HepG2 (cell line): ENCODE measurements at regions not wholly inside any gene's neighbourhood (a gene's known extent, or its start where the extent isn't known, plus 50 kb on each side); places are given as distances from the start of the nearest gene placed in this dataset.

Experiments used
- ATAC-seq: fragments of 200-7000 bp; cut with Tn5 transposase; 3 replicates; pipeline ENCODE4 v1.9.1; 2020; ENCODE audit warnings: mild to moderate bottlenecking, moderate library complexity
- BruUV-seq: library from RNA; stranded (reverse); fragments of 400-500 nt; replicated peaks from 2 replicates; lab custom pipeline; 2021; lab: Mats Ljungman, UMichigan
- CTCF ChIA-PET: fragments of 300-600 bp; formaldehyde crosslinking; extraction: SDS; loops from one replicate; lab custom pipeline; 2021; ENCODE audit warnings: low total read pairs, inconsistent platforms, low intra/inter-chr PET ratio; lab: Yijun Ruan, JAX
- POLR2A ChIA-PET: fragments of 350-600 bp; sonication (Branson Sonifier 250); formaldehyde crosslinking; loops from one replicate; lab custom pipeline; 2020; ENCODE audit warnings: antibody characterized with exemption, inconsistent platforms; lab: Yijun Ruan, JAX
- DNase-seq: peaks from one replicate; pipeline ENCODE4 v3.0.0-alpha.2; 2015; ENCODE audit warnings: low spot score
- FAIRE-seq: peaks from 3 replicates; lab custom pipeline; 2011; peaks lifted over from hg19 to GRCh38; lab: Jason Lieb, UNC
- H2AFZ ChIP-seq: one replicate; pipeline ENCODE4 v1.6.1; 2011; ENCODE audit warnings: low read length, inconsistent platforms
- H3K27ac ChIP-seq: fragments of 300-600 bp; 3 replicates; pipeline ENCODE4 v1.8.0; 2011; ENCODE audit warnings: mixed run types, mild to moderate bottlenecking, mixed read lengths, low read length, inconsistent platforms; ENCODE audit not compliant: insufficient read depth; ENCODE audit errors: extremely low read length
- H3K27me3 ChIP-seq, 2 experiments: fragments of 200-600 bp in 1 of 2; 2 replicates in 1 of 2; 3 replicates in 1 of 2; pipeline versions ENCODE4 v1.6.0 to v1.8.0; 2011; ENCODE audit warnings: low read length in 2 of 2, mild to moderate bottlenecking in 2 of 2, moderate library complexity in 2 of 2, inconsistent platforms in 1 of 2; ENCODE audit not compliant: insufficient read depth in 2 of 2, control insufficient read depth in 1 of 2
- H3K36me3 ChIP-seq, 2 experiments: fragments of 200-600 bp in 1 of 2; replicated peaks in 1 of 2; 2 replicates in 1 of 2; 3 replicates in 1 of 2; pipeline versions ENCODE4 v1.5.1 to v1.8.0; 2011; ENCODE audit warnings: low read length in 2 of 2, inconsistent platforms in 1 of 2; ENCODE audit not compliant: insufficient read depth in 2 of 2, control insufficient read depth in 1 of 2
- H3K4me1 ChIP-seq: 2 replicates; pipeline ENCODE4 v1.5.1; 2012; ENCODE audit warnings: low read length, inconsistent platforms; ENCODE audit not compliant: insufficient read depth
- H3K4me2 ChIP-seq: 2 replicates; pipeline ENCODE4 v1.6.0; 2011; ENCODE audit warnings: low read depth, low read length, inconsistent platforms
- H3K4me3 ChIP-seq, 3 experiments: fragments of 200-600 bp in 1 of 3; sonication (generic), shearing (Covaris generic) in 1 of 3; replicated peaks in 1 of 3; 2 replicates each; pipeline ENCODE4 v1.5.1; 2011 to 2016; ENCODE audit warnings: low read length in 3 of 3, inconsistent platforms in 2 of 3, low read depth in 2 of 3, mild to moderate bottlenecking in 2 of 3, control low read depth in 1 of 3, mixed read lengths in 1 of 3; ENCODE audit not compliant: insufficient read depth in 1 of 3
- H3K79me2 ChIP-seq: one replicate; pipeline ENCODE4 v1.6.1; 2011; ENCODE audit warnings: low read length, inconsistent platforms; ENCODE audit not compliant: insufficient read depth
- H3K9ac ChIP-seq: 2 replicates; pipeline ENCODE4 v1.6.0; 2011; ENCODE audit warnings: mild to moderate bottlenecking, low read depth, low read length, inconsistent platforms; ENCODE audit not compliant: insufficient read depth
- H3K9me3 ChIP-seq: 2 replicates; pipeline ENCODE4 v1.5.1; 2012; ENCODE audit warnings: mild to moderate bottlenecking, low read length
- H4K20me1 ChIP-seq: 2 replicates; pipeline ENCODE4 v1.6.0; 2011; ENCODE audit warnings: inconsistent platforms, mild to moderate bottlenecking, low read length, moderate library complexity; ENCODE audit not compliant: insufficient read depth
- FOXA1 ChIP-seq, 2 experiments: fragments of 450-650 bp in 1 of 2; sonication (generic) in 1 of 2; formaldehyde crosslinking in 1 of 2; IDR thresholded peaks; 2 replicates each; pipeline versions ENCODE4 v1.4.0 to v1.6.1; 2016 to 2020; ENCODE audit warnings: missing genetic modification reagents in 1 of 2
- MLXIP ChIP-seq: sonication (generic); formaldehyde crosslinking; IDR thresholded peaks from 2 replicates; pipeline ENCODE4 v1.9.0; 2021; ENCODE audit warnings: missing genetic modification reagents, borderline replicate concordance
- SMARCE1 ChIP-seq: fragments of 450-650 bp; IDR thresholded peaks from 2 replicates; pipeline ENCODE4 v1.6.1; 2017; ENCODE audit warnings: borderline replicate concordance
- THAP8 ChIP-seq: sonication (generic); formaldehyde crosslinking; IDR thresholded peaks from 2 replicates; pipeline ENCODE4 v1.5.1; 2020; ENCODE audit warnings: missing genetic modification reagents, mild to moderate bottlenecking, borderline replicate concordance
- ZNF572 ChIP-seq: sonication (generic); formaldehyde crosslinking; IDR thresholded peaks from 2 replicates; pipeline ENCODE4 v1.5.1; 2020; ENCODE audit warnings: mild to moderate bottlenecking, missing genetic modification reagents
- WGBS: methylation state at CpG from one replicate; pipeline ENCODE4 v1.1.6; 2017; ENCODE audit warnings: low lambda C conversion rate; 5-methylcytosine and 5-hydroxymethylcytosine counted together
- in situ Hi-C: cut with HindIII; loops from 2 replicates; pipeline ENCODE4 v1.10.0; 2017; ENCODE audit warnings: low pct_unique_long_range_greater_than_20kb; ENCODE audit not compliant: extremely low pct_ligation_motif_present
- intact Hi-C: fragments of 100-400 bp; cut with micrococcal nuclease; formaldehyde crosslinking; loops from one replicate; pipeline ENCODE4 v1.10.0; 2022; ENCODE audit not compliant: unreplicated experiment
- TF ChIP-seq, protein P1 (sequence below): sonication (generic); formaldehyde crosslinking; conservative IDR thresholded peaks from 2 replicates; pipeline ENCODE4 v1.4.0; 2020; ENCODE audit warnings: mild to moderate bottlenecking, missing genetic modification reagents, moderate library complexity

- TF ChIP-seq THAP8, result no peak
- no peak for TF ChIP-seq MLXIP (CRISPR knock-in tag)
- TF ChIP-seq, protein P1, sequence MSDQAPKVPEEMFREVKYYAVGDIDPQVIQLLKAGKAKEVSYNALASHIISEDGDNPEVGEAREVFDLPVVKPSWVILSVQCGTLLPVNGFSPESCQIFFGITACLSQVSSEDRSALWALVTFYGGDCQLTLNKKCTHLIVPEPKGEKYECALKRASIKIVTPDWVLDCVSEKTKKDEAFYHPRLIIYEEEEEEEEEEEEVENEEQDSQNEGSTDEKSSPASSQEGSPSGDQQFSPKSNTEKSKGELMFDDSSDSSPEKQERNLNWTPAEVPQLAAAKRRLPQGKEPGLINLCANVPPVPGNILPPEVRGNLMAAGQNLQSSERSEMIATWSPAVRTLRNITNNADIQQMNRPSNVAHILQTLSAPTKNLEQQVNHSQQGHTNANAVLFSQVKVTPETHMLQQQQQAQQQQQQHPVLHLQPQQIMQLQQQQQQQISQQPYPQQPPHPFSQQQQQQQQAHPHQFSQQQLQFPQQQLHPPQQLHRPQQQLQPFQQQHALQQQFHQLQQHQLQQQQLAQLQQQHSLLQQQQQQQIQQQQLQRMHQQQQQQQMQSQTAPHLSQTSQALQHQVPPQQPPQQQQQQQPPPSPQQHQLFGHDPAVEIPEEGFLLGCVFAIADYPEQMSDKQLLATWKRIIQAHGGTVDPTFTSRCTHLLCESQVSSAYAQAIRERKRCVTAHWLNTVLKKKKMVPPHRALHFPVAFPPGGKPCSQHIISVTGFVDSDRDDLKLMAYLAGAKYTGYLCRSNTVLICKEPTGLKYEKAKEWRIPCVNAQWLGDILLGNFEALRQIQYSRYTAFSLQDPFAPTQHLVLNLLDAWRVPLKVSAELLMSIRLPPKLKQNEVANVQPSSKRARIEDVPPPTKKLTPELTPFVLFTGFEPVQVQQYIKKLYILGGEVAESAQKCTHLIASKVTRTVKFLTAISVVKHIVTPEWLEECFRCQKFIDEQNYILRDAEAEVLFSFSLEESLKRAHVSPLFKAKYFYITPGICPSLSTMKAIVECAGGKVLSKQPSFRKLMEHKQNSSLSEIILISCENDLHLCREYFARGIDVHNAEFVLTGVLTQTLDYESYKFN (CRISPR knock-in tag), result no peak
- TF ChIP-seq ZNF572 (CRISPR knock-in tag), result no peak
These were observed 53.6 kb upstream of the PIK3CG start (continued) for GRCh38 chr7:106811472-106811871.

- Histone ChIP-seq H3K4me1 (no peaks in the 10 kb centered on the region), H3K27me3 (no peaks in the 10 kb centered on the region), H3K36me3 (no peaks in the 10 kb centered on the region), H3K79me2 (no peaks in the 10 kb centered on the region), H3K4me2 (no peak overlapping the region), H3K27ac (no peak overlapping the region), H4K20me1 (no peaks in the 10 kb centered on the region), H3K4me3 (no peak overlapping the region), H2AFZ (no peak overlapping the region), H3K9me3 (no peaks in the 10 kb centered on the region), H3K9ac (no peak overlapping the region)
- no peak for FAIRE-seq
- 42% methylated on average over 4 of the region's 4 CpGs for WGBS
- CTCF ChIA-PET, result no interaction called here
- intact Hi-C loops (no loop called here), in situ Hi-C loops (no loop called here)
- POLR2A ChIA-PET, result no interaction called here
- no peak for ATAC-seq
- BruUV-seq, result no TSS peak
- no peak for DNase-seq
- TF ChIP-seq FOXA1 (IDR thresholded peaks at IDR 0.05), result no peak
- no peak for TF ChIP-seq FOXA1 (CRISPR knock-in tag; IDR thresholded peaks at IDR 0.05)
- no peak for TF ChIP-seq SMARCE1
- TF ChIP-seq, all 625 proteins: peak for 0
These were observed 52.9 kb upstream of the PIK3CG start for GRCh38 chr7:106812027-106812643.
